NCI-H226 (cell line): ENCODE measurements at regions not wholly inside any gene's neighbourhood (a gene's known extent, or its start where the extent isn't known, plus 50 kb on each side); places are given as distances from the start of the nearest gene placed in this dataset.
A peak's percentile ranks its signal among the peaks of the same experiment; 100 is the strongest.

Experiments
- DNase-seq: peaks from one replicate; pipeline ENCODE4 v3.0.0-alpha.2; 2015

GRCh38 chr4:96102541-96103026, 262.7 kb downstream of the PDHA2 start:
- peak; percentile 89 for DNase-seq

- peak; percentile 82 for DNase-seq
These were observed 263.2 kb downstream of the PDHA2 start for GRCh38 chr4:96103086-96103485.

GRCh38 chr4:96108146-96108545, 268.3 kb downstream of the PDHA2 start:
- peak; percentile 9 for DNase-seq

- DNase-seq = no peak
These were observed 272.7 kb downstream of the PDHA2 start for GRCh38 chr4:96112631-96113030.

- peak; percentile 9 for DNase-seq
These were observed 280.3 kb downstream of the PDHA2 start for GRCh38 chr4:96120206-96120605.

GRCh38 chr4:96126227-96126626, 286.3 kb downstream of the PDHA2 start:
- DNase-seq = no peak

- DNase-seq = peak; percentile 57
These were observed 291.3 kb downstream of the PDHA2 start for GRCh38 chr4:96131186-96131585.

GRCh38 chr4:96134806-96135205, 294.9 kb downstream of the PDHA2 start:
- no peak for DNase-seq

- no peak for DNase-seq
These were observed 296.2 kb downstream of the PDHA2 start for GRCh38 chr4:96136056-96136455.

- DNase-seq = no peak
These were observed 299.5 kb downstream of the PDHA2 start for GRCh38 chr4:96139251-96139929.

GRCh38 chr4:96145601-96146000, 305.7 kb downstream of the PDHA2 start:
- DNase-seq = no peak

- no peak for DNase-seq
These were observed 306.8 kb downstream of the PDHA2 start for GRCh38 chr4:96146686-96147085.

- no peak for DNase-seq
These were observed 310.0 kb downstream of the PDHA2 start for GRCh38 chr4:96149894-96150293.

- no peak for DNase-seq
These were observed 310.6 kb downstream of the PDHA2 start for GRCh38 chr4:96150466-96150865.

GRCh38 chr4:96152824-96153223, 312.9 kb downstream of the PDHA2 start:
- no peak for DNase-seq

GRCh38 chr4:96154676-96155075, 314.8 kb downstream of the PDHA2 start:
- no peak for DNase-seq

- DNase-seq = peak; percentile 68
These were observed 322.7 kb downstream of the PDHA2 start for GRCh38 chr4:96162636-96163035.

- peak; percentile 92 for DNase-seq
These were observed 325.0 kb downstream of the PDHA2 start for GRCh38 chr4:96164814-96165351.

GRCh38 chr4:96166806-96167205, 326.9 kb downstream of the PDHA2 start:
- DNase-seq = peak; percentile 56

- DNase-seq = no peak
These were observed 330.3 kb downstream of the PDHA2 start for GRCh38 chr4:96170198-96170597.

GRCh38 chr4:96173756-96174155, 333.9 kb downstream of the PDHA2 start:
- DNase-seq = no peak

- no peak for DNase-seq
These were observed 336.0 kb downstream of the PDHA2 start for GRCh38 chr4:96175871-96176270.

- DNase-seq = no peak
These were observed 343.7 kb downstream of the PDHA2 start for GRCh38 chr4:96183611-96184010.

GRCh38 chr4:96186593-96186992, 346.7 kb downstream of the PDHA2 start:
- DNase-seq = peak; percentile 9

- DNase-seq = no peak
These were observed 349.9 kb downstream of the PDHA2 start for GRCh38 chr4:96189761-96190160.
